GM21515 (cell line): ENCODE measurements at regions not wholly inside any gene's neighbourhood (a gene's known extent, or its start where the extent isn't known, plus 50 kb on each side); places are given as distances from the start of the nearest gene placed in this dataset.

ENCODE experiments used
- ATAC-seq: cut with Tn5 transposase; IDR thresholded peaks from one replicate; pipeline ENCODE4 v1.9.1; 2021; ENCODE audit not compliant: unreplicated experiment

DNA sequence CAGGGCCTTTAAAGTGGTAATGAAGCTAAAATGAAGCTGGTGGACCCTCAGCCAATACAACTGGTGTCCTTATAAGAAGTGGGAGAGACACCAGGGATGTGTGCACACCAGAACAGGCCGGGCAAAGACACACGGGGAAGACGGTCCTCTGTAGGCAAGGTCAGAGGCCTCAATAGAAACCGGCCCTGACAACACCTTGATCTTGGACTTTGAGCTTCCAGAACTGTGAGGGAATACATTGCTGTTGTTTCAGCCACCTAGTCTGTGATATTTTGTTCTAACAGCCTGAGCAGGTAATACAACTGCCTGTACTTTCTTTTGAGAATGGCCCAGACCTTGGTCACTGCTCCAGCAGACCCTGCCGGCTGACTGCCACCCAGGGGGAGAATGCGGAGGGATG is 65.6 kb upstream of the FZD7 start:
- no peak for ATAC-seq

DNA sequence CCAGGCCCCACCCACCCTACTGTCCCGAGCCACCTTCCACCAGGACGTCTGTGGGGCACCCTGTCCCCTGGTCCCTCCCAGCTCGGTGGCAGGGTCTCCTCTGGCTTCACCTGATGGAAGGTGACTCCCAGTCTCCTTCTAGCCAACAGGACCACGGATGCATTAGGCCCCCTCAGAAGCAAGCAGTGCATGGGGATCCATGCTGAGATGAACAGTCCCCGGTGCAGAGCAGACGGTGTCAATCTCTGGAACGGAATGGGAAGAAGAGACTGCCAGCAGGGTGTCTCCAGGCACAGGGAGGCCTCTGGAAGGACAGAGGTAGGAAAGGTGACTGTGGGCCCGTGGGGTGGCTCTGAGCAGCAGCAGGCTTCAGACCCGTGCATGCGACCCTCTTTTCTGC is 65.2 kb upstream of the FZD7 start:
- no peak for ATAC-seq

DNA sequence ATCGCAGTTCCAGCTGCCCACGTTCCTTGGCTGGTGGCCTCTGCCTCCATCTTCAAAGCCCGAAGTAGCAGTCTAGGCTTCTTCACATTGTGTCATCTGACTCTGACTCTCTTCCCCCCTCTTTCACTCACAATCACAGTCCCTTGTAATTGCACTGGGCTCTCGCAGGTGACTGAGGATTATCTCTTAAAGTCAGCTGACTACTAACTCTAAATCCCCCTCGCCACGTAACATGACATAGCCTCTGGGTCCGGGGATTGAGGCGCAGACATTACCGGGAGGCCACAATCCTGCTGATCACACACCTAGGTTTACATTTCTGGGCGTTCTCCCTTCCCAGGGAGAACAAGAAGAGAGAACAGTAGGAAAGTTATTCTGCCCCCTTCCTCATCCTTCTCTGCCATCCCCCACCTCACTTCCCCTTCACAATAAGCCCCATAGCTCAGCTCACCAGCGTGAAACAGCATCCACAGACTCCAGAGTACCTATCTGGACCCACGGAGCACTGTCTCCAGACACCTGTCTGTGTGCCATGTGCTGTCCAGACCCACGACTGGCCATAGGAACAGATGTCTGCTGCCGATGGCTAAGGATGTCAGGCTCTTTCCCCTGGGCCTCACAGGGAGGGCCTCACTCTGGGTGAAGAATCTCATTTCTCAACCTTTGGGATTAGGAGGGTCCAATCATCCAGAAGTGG is 64.3 kb upstream of the FZD7 start:
- no peak for ATAC-seq

DNA sequence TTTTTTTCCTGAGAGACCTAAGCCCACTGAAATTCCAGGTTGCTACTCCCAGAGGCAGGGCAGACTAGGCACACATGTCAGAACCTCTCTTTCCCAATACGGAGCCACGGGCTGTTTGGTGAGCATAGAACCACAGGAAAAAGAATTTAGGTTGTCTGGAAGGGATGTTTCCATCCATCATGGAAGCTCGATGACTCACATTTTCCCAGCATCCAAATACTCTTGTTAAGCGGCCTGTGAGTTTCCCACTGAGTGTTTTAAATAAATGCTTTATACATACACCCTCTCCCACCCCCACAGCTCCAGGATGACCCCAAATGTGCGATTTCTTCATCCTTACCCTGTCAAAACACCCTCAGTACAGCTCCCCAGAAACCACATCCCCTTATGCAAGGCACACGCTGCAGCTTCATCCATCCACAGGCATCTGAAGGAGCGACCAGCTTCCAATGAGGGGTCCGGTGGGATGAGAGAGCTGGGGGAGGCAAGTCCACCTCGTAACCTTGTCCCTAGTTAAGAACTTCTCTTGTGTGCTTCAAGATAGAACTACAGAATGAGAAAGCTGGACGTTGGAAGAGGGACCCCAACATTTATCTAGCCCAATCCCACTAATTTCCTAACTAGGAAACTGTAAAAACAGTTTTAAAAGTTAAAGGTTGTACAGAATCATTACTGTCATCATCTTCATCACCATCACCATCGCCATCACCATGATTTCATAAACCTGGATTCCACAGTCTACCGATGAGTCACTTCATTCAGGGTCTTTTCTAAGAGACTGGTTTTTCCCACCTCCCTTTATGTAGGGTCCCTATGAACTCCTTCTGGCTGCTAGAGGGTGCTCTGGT is 63.5 kb upstream of the FZD7 start:
- ATAC-seq = no peak

DNA sequence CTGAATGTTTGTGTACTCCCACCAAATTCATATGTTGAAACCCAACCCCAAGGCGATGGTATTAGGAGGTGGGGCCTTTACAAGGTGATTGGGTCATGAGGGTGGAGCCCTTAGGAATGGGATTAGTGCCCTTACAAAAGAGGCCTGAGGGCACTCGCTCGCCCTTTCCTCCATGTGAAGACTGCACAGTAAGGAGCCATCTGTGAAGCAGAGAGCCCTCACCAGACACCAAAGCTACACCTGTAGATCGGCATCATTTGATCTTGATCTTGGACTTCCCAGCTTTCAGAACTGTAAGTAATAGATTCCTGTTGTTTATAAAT is 62.9 kb upstream of the FZD7 start:
- no peak for ATAC-seq

DNA sequence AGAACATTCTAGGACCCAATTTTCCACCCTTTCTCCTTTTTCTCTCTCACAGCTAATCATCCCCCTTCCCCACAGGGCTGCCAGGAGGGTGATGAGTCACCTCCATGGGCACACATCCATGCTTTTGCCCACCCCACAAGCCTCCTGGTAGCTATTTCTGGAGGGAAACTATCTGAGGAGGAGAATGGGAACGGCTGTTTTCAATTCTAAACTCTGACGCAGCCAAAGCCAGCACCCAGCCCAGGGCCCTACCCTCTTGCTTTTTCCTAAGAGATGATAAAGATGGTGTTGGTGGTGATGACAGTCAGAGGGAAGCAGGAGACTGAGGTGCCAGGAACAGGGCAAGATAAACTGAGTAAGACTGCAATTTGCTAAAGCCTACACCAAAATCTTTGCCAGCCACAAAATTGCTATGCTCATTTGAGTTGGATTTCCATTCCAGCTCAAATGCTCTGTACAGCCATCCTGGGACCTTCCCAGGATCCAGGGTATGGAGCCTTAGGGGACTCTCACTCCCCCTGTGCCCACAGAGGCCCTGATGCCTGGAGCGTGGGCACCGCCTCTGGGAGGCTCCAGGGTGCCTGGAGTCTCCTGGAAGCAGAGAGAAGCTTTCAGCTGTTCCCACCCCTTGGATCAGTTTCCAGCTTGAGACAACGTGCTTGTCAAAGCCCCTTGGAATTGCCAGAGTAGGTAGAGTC is 62.0 kb upstream of the FZD7 start:
- ATAC-seq = no peak

DNA sequence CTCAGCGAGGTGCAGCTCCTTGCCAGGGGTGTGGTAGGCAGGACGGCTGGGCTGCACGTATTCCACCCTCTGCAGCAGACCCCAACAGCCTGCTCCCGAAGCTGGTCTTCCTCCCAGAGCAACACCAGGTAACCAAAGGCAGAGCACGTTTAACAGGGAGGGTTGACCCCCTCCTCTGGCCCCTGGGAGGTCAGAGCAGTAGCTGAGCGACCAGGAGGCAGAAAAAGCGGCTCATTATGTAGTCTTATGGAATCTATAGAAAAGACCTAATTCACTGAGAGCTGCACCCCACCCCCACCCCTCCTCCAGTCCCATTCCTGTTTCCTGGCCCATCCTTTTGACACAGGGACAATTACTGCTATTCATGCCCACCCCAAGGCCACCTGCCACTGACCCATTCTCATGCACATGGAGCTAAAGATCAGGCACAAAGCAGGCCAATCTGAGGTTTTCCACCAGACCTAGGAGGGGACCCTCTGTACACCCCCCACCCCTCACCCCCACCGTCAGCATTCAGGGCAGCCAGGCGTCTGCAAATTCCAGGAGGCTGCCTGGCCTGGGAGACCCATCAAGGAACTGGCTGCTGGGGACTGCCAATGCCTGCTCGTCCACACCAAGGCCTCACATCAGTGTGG is 60.9 kb upstream of the FZD7 start:
- no peak for ATAC-seq

DNA sequence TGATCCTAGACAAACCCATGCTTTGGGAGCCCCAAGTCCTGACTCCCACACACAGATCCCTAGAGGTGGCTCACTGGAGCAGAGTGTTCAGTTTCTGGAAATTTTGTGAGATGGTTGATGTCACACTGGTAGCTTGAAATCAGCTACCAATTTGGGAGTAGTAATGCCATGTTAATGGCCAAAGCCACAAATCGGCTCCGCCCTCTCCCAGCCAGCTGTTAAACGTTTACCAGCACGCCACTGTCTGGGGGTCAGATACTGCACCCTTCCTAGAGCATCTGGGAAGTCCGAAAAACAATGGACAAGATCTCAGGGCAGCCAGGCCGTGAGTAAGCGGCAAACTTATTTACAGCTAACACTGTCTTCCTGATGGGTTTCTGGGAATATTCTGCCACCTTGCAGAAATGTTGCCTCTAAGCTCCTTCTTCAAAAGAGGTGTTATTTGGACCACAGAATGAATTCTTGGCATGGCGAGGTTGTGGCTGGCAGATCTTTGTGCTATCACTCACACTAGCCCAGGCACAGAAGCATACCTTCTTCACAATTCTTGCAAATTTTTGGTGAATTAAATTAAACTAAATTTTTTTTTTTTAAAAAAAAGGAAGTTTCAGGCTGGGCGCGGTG is 60.2 kb upstream of the FZD7 start:
- ATAC-seq = no peak

DNA sequence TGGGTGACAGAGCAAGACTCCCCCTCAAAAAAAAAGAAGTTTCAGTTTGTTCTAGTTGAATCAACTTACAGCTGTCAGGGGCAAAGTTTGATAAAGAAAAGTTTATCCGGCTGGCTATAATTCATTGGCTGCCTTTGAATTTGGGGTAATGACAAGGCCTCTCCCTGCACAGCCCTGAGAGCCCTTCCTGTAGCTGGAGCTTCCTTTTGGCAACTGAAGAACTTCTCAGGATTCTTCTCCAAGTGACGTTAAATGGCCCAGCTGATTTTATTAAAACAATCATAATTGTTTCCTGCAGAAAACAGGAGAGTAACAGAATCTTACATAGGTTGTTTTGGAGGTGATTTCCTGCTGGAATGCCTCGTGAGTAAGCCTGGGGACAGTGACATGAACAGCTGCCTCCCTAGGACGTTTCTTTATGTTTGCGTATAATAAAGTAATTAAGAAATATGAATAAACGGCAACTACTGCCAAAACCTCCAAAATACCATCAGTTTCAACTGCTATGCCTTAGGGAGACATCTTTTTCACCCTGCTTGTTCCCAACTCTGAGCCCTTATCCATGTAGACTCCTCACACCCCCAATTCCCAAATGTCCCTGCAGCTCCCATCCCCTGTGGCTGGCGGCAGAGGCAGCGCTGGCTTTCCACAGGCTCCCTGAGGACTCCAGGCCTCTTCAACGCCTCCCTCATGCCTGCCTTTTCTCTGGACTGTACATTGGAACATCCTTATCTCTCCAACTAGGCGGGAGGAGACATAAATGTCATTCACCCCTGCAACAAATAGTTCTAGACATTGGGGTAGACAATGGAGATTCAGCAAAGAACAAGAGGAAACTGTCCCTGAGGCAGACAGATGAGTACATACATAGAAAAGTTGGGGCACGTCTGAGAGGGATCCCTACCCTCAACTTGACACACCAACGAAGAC is 59.2 kb upstream of the FZD7 start:
- no peak for ATAC-seq

DNA sequence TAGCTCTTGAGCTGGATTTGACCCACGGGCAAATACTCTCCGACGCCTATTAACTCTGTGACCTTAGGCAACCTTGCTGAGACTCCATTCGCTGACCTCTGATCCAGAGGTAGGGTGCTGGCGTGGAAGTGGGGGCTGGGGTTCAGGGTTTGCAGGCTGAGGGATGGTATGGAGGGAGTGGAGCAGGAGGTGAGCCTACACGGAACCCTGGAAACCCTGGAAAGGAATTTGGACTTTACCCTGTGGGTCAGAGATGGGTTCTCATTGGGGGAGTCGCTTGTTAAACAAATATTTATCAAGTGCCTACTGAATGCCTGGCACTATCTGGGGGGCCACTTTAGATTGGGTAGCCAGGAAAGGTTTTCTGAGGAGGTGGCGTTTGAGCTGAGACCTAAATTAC is 58.2 kb upstream of the FZD7 start:
- no peak for ATAC-seq

DNA sequence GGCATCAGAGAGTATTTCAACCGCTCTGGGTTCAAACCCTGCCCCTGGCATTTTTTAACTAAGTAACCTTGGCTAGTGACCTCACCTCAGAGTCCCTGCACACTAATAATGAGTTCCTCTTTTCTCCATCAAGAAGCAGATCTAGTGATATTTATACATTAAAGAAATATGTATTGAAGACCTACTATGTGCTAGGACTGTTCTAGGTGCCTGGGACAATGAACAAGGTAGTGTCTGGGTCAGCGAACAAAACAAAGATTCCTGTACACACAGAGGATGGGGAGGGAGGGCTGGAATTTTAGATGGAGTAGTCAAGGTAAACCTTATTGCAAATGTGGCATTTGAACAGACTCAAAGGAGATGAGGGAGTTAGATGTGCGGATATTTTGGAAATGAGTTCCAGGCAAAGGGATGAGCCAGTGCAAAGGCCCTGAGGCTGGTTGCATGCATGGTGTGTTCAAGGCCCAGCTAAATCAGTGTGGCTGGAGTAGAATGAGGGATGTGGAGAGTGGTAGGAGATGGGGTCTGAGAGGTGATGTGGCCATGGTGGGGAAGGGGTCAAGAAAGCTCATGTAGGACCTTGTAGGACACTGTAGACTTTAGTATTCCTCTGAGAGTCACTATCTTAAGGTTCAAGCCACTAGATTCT is 57.6 kb upstream of the FZD7 start:
- ATAC-seq = no peak

DNA sequence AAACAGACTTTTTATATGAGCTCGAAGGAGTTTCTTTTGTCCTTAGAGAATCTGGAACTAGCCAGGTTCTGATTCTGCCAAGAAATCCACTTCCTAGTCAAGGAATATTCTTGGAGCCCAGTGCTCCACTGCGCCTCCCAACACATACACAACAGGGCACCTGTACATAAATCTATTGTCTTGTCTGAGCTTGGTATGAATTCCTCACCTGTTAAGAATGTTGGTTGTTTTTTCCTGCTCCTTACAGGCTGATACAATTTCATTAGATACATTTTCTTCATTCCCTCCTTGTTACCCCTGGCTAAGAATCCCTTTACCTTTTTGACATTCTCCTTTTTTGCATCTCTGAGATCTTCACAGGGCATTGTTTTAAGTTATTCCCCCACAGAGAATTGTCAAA is 56.0 kb upstream of the FZD7 start:
- ATAC-seq = no peak

DNA sequence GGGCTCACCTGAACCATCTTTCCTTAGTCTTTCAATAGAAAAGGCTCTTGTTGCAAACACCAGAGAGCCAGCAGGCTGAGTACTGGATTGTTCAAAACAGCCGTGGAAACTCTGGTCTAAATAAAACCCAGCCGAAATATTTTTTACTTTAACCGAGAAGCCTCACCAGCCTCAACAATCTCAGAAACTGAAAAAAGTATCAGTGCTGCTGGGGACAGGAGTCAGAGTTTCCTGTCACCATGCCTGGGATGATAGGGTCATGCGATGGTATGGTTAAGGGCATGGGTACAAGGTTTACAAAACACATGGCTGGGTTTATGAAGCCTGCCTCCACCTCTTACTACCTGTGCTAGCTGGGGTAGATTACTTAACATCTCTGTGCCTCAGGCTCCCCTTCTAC is 55.3 kb upstream of the FZD7 start:
- no peak for ATAC-seq

DNA sequence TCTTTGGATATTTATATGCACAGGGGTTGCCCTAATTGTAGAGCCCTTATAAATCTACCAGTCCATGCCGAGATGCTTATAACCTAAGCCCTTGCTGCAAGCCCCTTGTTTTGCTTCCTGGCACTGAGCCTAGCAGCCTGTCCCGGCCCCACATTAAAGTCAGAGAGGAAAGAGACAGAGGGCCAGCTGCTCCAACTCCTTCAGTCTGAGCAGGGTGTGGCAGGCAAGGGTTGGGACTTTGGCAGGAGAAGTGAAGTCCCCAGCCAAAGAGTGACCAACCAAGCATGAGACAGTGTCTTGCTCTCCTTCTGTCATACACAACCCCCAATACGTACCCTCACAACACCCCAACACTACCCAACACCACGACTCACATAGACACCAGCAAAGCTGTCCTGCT is 54.7 kb upstream of the FZD7 start:
- no peak for ATAC-seq

DNA sequence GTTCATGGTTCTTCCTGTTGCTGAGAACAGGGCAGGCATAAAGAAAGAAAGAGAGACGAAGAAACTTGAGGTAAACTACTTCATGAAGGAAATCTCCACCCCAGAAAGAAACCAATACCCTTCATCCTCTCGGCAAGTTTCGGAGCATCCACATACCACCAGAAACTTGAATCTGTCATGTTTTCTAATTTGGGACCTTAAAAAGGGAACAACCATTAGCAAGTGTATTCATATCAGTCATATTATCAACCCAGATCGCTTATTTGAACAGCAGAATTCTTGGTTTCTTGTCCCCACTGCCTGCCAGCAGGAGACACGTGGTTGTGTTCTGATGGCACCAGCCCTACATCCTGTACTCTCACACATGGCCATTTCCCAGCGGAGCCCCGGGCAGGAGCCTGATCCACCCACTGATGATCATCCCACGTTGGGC is 53.2 kb upstream of the FZD7 start:
- peak; percentile 71 for ATAC-seq

DNA sequence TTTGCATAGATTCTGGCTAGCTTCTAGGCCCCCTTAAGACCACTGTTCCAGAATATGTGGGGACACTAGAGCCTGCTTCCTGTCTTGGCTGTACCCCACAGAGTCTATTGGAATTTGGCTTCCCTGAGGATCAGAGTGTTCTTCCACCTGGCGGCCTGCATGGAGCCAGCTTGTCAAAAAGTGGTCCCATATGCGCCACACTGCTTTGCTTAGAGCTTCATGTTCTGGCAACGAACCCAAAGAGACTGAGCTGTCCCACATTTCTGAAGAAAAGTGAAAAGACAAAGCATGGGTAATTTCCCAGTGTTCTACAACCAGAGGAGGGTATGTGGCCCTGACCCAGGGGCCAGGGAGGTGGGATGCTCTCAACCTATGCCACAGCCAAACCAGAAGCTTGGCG is 52.7 kb upstream of the FZD7 start:
- no peak for ATAC-seq

DNA sequence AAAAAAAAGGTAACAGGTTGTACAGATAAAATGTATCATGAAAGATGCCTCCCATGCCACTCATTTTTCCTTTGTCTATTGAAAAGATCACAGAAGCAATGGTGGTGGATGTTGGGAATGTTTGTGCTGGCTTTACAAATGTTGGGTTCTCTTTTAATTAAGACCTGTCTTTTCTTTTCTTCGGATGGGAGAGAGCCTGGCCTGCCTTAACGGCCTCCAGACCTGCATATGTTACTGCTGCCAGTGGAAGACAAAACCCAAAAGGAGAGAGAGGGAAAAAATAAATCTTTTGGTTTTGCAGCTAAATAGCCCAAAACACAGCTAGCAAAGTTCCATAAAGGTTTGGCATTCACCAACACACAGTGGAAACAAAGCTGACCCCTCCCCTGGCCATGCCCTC is 50.5 kb upstream of the FZD7 start:
- no peak for ATAC-seq

DNA sequence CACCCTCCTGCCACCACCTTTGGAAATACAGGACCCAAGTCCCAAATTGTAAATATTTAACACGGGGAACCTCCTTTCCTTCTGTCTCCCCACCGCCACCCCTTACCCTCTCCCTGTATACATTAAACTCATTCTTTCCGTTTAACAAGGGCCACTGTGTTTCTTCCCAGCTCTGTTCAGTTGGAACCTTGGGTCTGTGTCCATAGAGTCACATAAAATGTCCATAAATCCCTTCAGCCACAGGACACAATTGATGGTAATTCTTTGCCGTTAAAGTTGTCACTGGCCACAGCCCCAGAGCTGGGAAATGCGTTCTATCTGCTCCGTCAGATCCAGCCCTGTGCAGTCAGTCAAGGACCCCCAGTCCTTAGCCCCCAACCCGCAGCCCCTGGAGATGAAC is 49.9 kb upstream of the FZD7 start:
- no peak for ATAC-seq
